GM21717 (cell line): ENCODE measurements at regions not wholly inside any gene's neighbourhood (a gene's known extent, or its start where the extent isn't known, plus 50 kb on each side); places are given as distances from the start of the nearest gene placed in this dataset.
"Not testable (repeated sequence)": the region's sequence is repeated elsewhere in the genome, so short reads cannot be mapped to it uniquely, and the experiment has no call there.

ENCODE experiments used
- ATAC-seq: cut with Tn5 transposase; IDR thresholded peaks from one replicate; pipeline ENCODE4 v1.9.1; 2021; ENCODE audit warnings: mild to moderate bottlenecking, moderate library complexity; ENCODE audit not compliant: unreplicated experiment

DNA sequence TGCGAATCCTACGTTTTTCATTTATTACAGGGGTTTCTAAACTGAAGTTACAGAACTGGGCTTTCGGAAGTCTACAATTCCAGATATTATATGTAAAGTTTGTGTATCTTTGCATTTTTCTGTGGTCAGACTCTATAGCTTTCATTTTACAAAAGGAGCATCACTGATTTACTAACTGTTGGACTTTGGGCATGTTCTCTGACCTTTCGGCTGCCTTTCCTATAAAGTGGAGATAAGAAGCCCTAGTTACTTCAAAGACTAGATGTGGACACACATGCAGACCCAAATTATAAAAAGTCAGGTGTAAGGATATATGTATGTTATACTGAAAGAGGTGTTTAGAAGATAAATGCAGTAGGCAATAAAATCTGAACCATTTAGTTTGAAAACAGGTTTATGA, 126.6 kb upstream of the PRKCQ start:
- ATAC-seq = no peak

DNA sequence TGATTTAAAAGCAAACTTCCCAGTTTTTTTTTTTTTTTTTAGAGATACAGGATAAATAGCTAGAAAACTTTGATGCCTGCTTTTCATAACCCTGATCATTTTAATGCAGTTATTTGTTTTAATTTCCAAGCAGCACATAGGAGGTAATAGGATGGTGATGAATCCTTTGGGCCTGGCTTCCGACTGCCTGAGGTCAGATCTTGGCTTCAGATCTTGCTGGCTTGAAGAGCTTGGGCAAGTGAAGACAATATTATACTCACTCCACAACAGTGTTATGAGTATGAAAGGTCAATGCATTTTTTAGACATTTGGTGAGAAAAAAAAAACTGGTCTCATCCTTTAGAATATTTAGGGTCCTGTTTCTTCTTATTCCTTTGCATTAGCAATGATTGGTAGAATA, 124.8 kb upstream of the PRKCQ start:
- ATAC-seq = no peak

DNA sequence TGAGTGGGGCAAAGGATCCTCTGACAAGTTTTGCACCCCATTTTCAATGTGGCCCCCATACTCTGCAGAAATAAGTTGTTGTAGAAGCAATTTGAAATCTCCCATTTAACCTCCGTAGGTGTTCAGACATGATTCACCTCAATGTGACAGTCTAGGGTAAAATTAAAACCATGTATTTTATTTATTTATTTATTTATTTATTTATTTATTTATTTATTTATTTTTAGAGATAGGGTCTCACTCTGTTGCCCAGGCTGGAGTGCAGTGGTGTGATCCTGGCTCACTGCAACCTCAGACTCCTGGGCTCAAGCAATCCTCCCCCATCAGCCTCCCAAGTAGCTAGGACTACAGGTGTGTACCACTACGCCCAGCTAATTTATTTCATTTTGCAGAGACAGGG, 122.8 kb upstream of the PRKCQ start:
- ATAC-seq = not testable (repeated sequence)

DNA sequence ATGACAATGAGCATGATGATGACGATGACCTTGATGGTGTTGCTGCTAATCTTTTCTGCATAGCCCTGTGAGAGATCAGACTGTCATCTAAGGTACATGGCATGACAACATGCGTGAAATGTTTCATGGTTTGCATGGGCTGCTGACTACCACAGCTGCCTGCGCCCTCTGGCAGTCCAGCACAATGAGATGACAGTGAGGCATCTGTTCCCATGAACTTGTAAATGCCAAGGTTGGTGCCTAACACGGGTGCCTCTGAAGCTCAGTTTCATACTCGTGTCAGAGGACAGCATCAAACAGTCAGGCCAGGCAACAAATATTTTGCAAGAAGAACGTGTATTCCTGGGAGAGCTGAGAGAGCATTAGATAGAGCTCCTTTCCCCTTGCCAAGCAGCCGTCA, 122.0 kb upstream of the PRKCQ start:
- no peak for ATAC-seq

DNA sequence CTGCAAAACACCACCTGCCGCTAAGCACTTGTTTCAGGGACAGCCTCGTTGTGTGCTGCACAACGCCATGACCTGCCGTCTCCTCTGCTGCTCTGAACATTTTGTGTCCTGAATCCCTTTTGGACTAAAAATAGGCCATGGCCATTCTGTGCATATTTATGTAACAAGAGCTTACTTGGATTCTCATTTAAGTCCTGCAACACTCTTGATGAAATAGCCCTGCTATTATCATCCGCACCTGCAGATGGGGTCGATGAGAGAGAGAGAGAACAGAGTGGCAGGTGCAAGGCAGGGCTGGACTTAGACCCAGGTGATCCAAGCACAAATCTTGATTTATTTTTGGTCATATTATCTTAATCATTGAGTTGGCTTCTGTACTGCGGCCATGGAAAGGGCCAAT, 121.2 kb upstream of the PRKCQ start:
- ATAC-seq = no peak

DNA sequence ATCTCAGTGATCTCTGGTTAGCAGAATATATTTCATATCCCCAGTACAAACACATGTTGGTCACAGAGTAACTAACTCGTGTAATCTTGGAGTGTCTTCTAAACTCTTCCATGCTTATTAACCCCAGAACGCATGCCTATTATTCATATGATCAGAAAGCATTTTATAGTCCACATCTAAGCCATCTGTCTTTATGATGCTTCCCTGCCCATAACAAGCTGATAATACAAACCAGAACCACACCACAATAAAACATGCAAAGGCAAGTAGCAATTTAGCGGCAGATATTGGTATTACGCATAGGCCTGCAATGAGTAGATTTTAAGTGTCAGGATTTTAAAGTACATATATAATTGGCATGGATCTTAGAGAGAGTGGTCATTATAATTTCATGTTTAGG, 120.0 kb upstream of the PRKCQ start:
- ATAC-seq = no peak

DNA sequence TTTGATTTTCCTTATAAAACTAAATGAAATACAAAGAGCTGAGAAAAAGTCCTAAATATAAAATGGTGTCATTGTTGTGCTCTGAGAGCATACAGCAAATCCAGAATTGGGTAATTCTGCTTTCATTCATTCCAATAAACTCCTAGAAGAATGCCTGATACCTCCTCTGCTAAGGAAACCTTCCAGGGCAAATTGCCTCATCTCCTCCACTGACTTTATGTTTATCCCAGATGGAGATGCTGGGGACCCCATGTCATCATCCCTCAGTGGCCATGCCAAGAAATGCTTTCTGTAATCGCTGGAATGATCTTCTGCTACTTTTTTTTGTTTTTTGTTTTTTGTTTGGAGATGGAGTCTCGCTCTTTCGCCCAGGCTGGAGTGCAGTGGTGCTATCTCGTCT, 119.3 kb upstream of the PRKCQ start:
- no peak for ATAC-seq

DNA sequence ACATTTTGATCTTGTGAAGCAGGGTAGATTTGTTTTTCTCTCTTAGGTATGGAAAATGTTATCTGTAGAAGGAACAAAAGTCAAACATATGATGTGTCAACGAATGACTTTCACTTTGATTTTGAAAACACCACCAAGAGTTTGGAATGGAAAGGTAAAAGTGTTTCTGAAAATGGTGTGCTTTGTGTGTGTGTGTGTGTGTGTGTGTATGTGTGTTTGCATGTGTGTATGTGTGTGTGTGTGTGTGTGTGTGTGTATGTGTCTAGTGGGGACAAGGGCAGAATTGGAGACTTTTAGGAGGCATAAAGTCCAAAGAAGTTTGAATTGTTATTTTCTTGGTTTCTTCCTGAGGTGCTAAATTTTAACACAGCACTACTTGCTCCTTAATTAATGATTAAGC, 115.4 kb upstream of the PRKCQ start:
- no peak for ATAC-seq

DNA sequence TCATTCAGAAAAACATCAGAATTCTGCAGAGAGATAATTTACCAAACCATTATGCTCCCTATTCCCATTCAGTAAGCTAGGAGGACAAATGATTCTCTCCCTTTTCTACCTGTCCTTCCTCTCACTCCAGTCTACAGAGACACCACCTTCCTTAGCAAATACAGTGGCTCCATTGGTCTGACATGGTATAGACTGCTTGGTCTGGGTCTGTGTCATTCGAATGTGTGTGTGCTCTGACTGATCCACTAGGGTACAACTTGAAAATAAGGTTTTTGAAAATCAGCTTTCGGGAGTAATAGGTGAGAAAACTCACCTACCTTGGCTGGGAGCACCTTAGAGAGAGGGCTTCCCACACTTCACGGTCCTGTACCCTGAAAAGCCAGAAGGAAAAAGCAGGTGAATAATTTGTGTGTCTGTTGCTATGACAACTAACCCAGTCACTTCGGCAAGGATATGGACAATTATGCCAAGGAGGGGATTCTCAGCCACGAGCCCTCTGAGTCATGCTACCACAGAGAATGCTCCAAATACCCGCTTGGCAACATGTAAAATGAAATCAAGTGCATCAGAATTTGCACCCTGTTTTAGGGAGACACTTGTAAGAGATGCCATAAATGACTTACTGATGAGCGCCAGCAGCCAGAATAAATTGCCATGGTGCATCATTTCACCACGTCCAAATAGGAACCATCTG, 114.5 kb upstream of the PRKCQ start:
- ATAC-seq = no peak

DNA sequence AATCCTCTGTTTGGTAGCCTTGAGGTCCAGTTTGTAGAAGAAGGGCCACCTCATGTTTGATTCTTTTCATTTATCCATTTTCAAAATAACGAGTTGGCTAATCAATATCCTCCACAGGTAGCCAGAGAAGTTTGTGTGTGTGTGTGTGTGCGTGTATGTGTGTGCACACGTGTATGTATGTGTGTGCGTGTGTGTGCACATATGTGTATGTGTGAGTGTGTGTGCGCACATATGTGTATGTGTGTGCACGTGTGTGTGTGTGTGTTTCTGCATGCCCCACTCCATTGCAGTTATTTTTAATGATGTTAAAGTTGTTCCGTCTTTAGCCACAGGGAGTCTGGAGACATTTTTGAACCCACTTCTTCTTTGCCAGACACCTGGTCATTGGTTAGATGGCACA, 112.8 kb upstream of the PRKCQ start:
- ATAC-seq = no peak

DNA sequence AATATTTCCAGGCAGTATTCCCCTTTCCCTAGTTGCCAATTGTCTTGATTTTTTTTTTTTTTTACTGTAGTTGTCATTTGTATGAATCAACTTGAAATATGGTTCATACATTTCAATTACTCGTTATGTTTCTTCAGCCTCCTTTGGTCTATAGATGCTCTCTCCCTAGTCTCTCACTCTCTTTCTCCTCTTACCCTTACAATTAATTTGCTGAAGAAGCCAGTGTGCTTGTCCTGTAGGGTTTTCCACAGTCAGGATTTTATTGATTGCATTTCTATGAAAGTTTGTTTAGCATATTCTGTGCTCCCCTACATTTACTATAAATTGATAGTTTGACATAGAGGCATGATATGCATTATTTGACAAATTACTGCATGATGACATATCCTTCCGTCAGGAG, 112.0 kb upstream of the PRKCQ start:
- ATAC-seq = no peak

DNA sequence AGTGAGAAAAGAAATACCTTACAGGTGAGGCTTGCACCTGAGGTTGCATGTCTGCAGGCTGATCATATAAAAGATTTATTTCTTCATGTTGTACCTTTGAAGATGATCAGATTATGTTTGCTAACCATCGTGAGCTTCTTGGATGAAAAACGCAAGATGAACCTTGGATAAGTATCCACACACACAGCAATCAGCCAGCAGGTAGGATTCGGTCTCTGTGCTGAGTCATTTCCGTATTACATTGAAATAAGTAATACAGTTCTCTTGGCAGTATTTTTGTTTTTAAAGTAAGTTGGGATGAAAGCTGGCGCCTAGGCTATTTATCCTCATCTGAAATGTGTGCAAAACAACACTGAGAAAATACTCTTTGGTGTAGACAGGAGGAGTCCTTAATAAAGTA, 109.0 kb upstream of the PRKCQ start:
- no peak for ATAC-seq

DNA sequence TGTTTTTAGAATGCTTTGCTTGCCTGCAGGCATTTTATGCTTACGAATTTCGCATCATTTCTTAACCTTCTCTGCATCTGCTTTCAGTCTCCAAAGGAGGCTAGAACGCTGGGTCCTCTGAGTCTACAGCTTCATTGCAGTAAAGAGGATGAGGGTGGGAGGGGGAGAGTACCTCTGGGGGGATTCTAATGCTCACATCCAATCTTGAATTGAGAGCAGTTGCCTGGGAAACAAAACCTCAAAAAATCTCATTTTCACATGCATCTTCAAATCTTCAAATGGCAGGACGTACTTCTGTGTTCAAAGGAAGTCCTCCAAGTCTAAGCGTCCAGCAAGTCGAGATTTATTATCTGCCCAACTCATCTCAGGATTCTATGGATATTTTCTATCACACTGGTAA, 100.7 kb upstream of the PRKCQ start:
- ATAC-seq = no peak

DNA sequence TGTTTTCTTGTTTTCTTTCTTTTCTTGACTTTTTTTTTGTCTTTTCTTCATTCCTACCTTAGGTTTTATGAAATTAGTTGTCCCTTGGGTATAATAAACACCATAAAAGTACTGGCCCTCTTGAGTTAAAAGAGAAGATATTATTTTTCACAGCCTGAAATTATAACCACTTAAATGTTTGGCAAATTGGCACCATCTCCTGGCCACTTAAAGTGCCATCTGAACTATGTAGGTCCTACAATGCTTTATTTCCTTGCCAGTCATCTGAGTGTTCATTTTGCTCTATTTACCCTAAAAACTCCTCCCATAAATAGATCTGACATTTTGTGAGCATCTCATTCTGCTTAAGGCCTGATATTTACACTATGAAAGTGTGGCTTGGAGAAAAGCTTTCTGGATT, 98.9 kb upstream of the PRKCQ start:
- no peak for ATAC-seq

DNA sequence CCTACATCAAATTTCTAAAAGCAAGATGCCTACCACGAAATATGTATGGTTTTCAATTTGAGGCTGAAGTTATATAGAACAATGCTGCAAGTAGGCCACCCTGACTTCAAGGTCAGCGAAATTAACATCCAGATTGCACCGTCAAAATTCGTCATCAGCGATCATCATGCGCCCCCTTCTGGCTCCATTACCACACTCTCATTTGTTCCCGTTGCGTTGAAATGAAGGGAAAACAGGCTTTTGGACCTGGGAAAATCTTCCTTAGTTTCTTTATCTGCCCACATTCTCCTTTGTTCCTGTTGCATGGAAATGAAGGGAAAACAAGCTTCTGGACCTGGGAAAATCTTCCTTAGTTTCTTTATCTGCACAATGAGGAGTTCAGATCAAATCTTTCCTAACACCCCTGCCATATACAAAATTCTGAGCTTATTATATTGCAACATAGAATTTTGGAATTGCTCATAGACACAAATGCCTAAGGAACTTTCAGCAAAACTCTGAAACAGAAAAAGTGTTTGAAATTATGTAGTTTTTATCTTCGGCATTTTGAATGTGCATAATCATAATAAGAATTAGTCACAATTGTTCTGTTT, 98.2 kb upstream of the PRKCQ start:
- no peak for ATAC-seq

DNA sequence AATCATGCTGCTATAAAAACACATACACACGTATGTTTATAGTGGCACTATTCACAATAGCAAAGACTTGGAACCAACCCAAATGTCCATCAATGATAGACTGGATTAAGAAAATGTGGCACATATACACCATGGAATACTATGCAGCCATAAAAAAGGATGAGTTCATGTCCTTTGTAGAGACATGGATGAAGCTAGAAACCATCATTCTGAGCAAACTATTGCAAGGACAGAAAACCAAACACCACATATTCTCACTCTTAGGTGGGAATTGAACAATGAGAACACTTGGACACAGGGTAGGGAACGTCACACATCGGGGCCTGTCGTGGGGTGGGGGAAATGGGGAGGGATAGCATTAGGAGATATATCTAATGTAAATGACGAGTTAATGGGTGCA, 97.1 kb upstream of the PRKCQ start:
- not testable (repeated sequence) for ATAC-seq

DNA sequence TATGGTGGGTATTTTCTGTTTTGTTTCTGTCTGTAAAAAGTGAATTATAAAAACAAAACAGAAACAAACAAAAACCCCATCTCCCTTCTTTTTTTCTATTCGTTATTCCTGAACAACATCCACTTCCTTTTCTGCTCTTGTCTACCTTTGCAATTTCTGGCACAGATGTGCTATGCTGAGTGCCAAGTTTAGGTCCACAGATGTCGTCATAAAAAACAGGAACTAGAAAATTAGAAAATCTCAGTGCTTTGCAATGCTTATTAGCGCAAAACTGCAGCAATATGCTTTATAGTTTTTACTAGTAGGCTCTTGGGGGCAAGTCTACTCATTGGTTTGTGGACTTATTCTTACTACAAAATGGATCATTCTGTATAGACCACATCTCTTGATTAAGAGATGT, 94.2 kb upstream of the PRKCQ start:
- no peak for ATAC-seq

DNA sequence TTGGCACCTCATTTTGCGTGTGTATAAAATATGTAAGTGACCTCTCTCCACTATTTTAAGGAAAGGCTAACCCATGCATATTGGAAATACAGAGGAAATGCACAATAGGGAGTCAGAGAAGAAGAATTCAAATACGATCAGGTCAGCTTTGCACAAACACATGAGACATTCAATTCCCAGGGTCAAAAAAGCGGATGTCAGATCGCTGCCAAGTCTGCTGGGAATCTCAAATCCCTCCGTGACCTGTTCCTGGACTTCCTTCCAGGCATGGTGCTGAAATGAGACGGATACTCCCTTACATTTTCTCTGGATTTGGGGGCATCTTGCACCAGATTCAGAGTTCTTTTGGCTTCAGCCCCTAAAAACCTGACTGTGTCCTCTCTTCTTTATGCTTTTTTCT, 91.9 kb upstream of the PRKCQ start:
- no peak for ATAC-seq

DNA sequence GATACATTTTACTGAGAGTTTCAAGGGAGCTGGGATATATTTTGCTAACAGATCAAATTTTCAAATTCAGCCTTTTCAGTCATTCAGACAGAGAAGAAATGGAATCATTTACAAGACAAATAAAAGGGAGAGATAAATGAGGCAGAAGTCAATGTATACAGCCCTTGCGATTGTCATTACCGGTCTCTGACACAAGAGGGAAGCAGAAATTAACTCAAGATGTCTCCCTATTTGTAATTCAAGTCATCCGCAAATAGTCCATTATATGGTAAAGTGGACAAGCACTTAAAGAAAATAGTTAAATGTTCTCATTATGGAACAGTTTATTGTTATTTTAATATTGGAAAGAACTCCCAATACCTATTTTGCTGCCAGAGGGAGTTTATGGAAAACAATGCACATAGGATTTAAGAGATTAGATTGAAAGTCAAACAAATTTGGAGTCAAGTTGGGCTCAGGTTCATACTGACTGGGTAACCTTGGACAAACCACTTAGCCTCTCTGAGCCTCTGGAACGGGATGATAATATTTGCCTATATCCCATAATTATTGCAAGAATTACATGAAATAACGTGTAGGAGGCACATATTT, 89.3 kb upstream of the PRKCQ start:
- no peak for ATAC-seq

DNA sequence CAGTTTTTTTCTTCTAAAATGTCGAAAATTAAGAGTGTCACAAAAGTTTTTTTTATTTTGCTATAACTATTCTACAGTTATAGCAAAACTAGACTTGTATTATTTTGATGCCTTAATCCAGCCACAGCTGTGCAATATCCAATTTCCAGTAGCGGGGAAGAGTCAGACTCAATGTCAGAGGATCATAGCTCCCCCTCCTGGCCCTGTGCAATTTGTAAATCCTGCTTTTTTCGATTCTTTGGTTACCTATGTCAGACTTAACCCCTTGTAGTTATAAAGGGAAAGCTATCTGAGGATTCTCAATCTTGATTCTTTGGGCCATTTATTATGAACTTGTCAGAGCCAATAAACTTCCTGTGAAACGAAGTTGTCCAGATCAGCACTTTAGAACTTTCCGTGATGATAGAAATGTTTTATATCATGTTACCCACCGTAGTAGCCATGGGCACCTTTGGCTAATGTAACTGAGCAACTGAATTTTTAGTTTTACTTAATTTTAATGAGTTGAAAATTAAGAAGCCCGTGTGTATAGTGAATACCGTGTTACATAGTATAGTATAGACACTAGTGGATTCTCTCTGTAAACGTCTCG, 87.7 kb upstream of the PRKCQ start:
- no peak for ATAC-seq

DNA sequence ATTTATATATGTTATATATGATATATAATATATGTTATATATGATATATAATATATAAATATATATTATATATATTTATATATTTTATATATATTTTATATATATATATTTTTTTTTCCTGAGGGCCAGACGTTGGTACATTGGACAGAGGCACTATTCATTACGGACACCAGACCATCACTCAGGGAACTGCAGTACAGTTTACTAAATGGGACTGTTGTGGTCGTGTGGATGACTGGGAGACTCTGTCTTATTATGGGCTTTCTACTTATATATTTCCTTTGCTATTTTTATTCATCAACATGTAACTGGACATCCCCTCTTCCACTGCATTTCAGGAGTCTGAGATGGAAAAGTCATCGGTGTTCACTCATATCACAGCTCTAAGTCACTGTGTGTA, 87.1 kb upstream of the PRKCQ start:
- no peak for ATAC-seq

DNA sequence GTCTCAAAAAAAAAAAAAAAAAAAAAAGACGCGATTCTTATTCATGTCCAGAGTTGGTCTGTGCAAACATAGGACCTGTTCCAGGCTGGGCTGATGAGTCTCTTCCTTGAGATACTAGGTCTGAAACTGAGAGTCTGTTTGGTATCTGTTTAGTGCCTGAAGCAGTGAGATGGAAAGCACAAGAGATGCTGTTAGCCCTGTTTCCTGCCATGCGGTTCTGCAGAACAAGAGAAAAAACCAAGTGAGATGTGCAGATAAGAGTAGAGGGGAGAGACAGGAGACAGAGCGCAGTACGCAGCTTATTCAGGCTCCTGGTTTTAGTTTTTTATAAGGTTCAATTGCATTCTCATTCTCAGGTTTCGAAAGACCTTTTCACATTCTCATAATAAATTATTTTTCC, 85.8 kb upstream of the PRKCQ start:
- no peak for ATAC-seq
